ENCODE measurements at regions not wholly inside any gene's neighbourhood (a gene's known extent, or its start where the extent isn't known, plus 50 kb on each side); places are given as distances from the start of the nearest gene placed in this dataset.

DNA sequence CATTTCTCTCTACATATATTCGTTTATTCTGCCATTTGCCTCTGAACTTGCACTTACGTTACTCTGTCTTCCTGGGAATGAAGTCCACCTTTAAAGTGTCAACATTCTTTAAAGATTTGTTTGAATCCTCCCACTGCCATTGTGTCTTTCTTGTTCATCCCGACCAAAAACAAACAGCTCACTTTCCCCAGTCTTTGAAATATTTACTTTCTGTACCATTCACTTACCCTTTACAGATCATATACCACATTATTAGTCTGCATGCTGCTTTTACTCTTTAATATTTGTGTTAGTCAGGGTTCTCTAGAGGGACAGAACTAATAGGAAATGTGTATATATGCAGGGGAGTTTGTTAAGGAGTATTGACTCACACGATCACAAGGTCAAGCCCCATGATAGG is 176.6 kb upstream of the STARD13 start:
- Histone ChIP-seq H3K4me2 (ENCODE audit: insufficient read depth, insufficient read length, low read length) (no peak overlapping the region), H3K9me3 (ENCODE audit: control insufficient read depth, low read depth, low read length) (no peaks in the 10 kb centered on the region), H3K27me3 (ENCODE audit: insufficient read depth, low read length) (no peaks in the 10 kb centered on the region), H3K4ac (ENCODE audit: low read depth, low read length) (no peak overlapping the region), H4K5ac (ENCODE audit: insufficient read length, low read depth, low read length) (no peak overlapping the region), H3K79me2 (ENCODE audit: insufficient read depth, low read length) (no peaks in the 10 kb centered on the region), H3K23me2 (ENCODE audit: insufficient read length, low read depth, low read length, poor library complexity, severe bottlenecking) (no peaks in the 10 kb centered on the region), H4K20me1 (ENCODE audit: control insufficient read depth, insufficient read depth, insufficient read length) (no peaks in the 10 kb centered on the region), H2BK5ac (ENCODE audit: insufficient read length, low read length) (no peak overlapping the region), H3K9ac (ENCODE audit: extremely low read depth, insufficient read length, low read length) (no peak overlapping the region), H3K23ac (ENCODE audit: insufficient read length, low read depth, low read length) (no peak overlapping the region), H3K18ac (ENCODE audit: insufficient read length, low read depth, low read length) (no peak overlapping the region), H2BK12ac (ENCODE audit: insufficient read length, low read depth, low read length) (no peak overlapping the region), H3K27ac (ENCODE audit: insufficient read length, low read depth, low read length) (no peak overlapping the region), H2AK5ac (ENCODE audit: insufficient read length, low read length) (no peak overlapping the region), H3K4me1 (ENCODE audit: insufficient read depth, low read length) (no peaks in the 10 kb centered on the region), H3K14ac (ENCODE audit: insufficient read depth, low read length) (no peak overlapping the region), H2BK20ac (ENCODE audit: low read depth, low read length, poor library complexity, severe bottlenecking) (no peak overlapping the region), H3K79me1 (ENCODE audit: insufficient read depth, low read depth, low read length, poor library complexity, severe bottlenecking) (no peaks in the 10 kb centered on the region), H2BK120ac (ENCODE audit: low read depth, low read length, poor library complexity, severe bottlenecking) (no peak overlapping the region), H3K56ac (ENCODE audit: insufficient read length, low read depth, low read length) (no peak overlapping the region), H4K8ac (replicated peaks; ENCODE audit: insufficient read length, low read depth, low read length) (no peak overlapping the region), H2BK15ac (ENCODE audit: low read depth, low read length) (no peak overlapping the region), H3T11ph (ENCODE audit: low read length) (no peak overlapping the region), H2AFZ (ENCODE audit: low read length) (no peak overlapping the region), H4K91ac (ENCODE audit: insufficient read length, low read depth, low read length) (no peak overlapping the region)
- Mint-ChIP-seq H3K27ac (no peak overlapping the region), H3K36me3 (ENCODE audit: insufficient read depth in 1 of 3, low read depth in 3 of 3) (peaks cover 0 to 12% (median 0%) of the 10 kb centered on the region in 3 experiments; a peak in 3 of 7 replicates), H3K4me1 (no peaks in the 10 kb centered on the region), H3K9me3 (peaks cover 11 to 12% of the 10 kb centered on the region in 2 experiments; a peak in 4 of 5 replicates), H3K4me3 (no peak overlapping the region), H3K27me3 (ENCODE audit: low read depth) (no peaks in the 10 kb centered on the region)
- TF ChIP-seq CTCF (conservative IDR thresholded peaks at IDR 0.05), result no peak
- DNase-seq, result no peak
- WGBS (ENCODE audit: extremely low coverage, insufficient read length, low lambda C conversion rate), result 100% methylated on average over 1 of the region's 4 CpGs
